K562 (cell line): ENCODE measurements at regions not wholly inside any gene's neighbourhood (a gene's known extent, or its start where the extent isn't known, plus 50 kb on each side); places are given as distances from the start of the nearest gene placed in this dataset.

Source experiments
- CTCF ChIP-seq, 3 experiments: IDR thresholded peaks in 2 of 3; conservative IDR thresholded peaks in 1 of 3; 2 replicates each; pipeline ENCODE4 v1.5.1; 2011 to 2012; ENCODE audit warnings: low read length in 3 of 3, mild to moderate bottlenecking in 3 of 3, control low read depth in 2 of 3, improper control_type of control experiment in 1 of 3, inconsistent platforms in 1 of 3, low read depth in 1 of 3, mixed read lengths in 1 of 3, moderate library complexity in 1 of 3; ENCODE audit not compliant: insufficient read depth in 2 of 3
- DNMT1 ChIP-seq: fragments of 450-650 bp; IDR thresholded peaks from 2 replicates; pipeline ENCODE4 v1.6.1; 2016; ENCODE audit warnings: antibody characterized with exemption, mild to moderate bottlenecking
- EP300 ChIP-seq: IDR thresholded peaks from 2 replicates; pipeline ENCODE4 v1.6.1; 2012; ENCODE audit warnings: low read length, improper control_type of control experiment
- FOS ChIP-seq: IDR thresholded peaks from 3 replicates; pipeline ENCODE4 v1.6.1; 2011; ENCODE audit not compliant: insufficient read length; ENCODE audit errors: extremely low read depth
- IFI16 ChIP-seq: fragments of 250-450 bp; sonication (Bioruptor Pico); IDR thresholded peaks from 2 replicates; pipeline ENCODE4 v2.1.2; 2022; ENCODE audit warnings: mild to moderate bottlenecking, inconsistent platforms
- JUND ChIP-seq, 2 experiments: IDR thresholded peaks; 2 replicates in 1 of 2; 3 replicates in 1 of 2; pipeline ENCODE4 v1.6.1; 2011; ENCODE audit warnings: borderline replicate concordance in 2 of 2, low read depth in 2 of 2, low read length in 2 of 2, improper control_type of control experiment in 1 of 2, missing biosample characterization in 1 of 2, missing genetic modification characterization in 1 of 2, missing genetic modification reagents in 1 of 2
- POLR2AphosphoS5 ChIP-seq: IDR thresholded peaks from 2 replicates; pipeline ENCODE4 v1.6.1; 2011; ENCODE audit warnings: mild to moderate bottlenecking, low read depth, low read length, moderate library complexity; ENCODE audit not compliant: control insufficient read depth, insufficient read depth
- POU5F1 ChIP-seq: fragments of 150-350 bp; IDR thresholded peaks from 2 replicates; pipeline ENCODE4 v1.6.1; 2014; ENCODE audit warnings: borderline replicate concordance, low read length, low read depth, mild to moderate bottlenecking; ENCODE audit not compliant: partially characterized antibody
- SMAD1 ChIP-seq: fragments of 150-350 bp; IDR thresholded peaks from 2 replicates; pipeline ENCODE4 v1.6.1; 2014; ENCODE audit warnings: low read length, low read depth; ENCODE audit not compliant: partially characterized antibody
- YBX1 ChIP-seq: fragments of 450-650 bp; IDR thresholded peaks from 2 replicates; pipeline ENCODE4 v1.7.1; 2016; ENCODE audit warnings: mild to moderate bottlenecking

- TF ChIP-seq JUND (IDR thresholded peaks at IDR 0.05; ENCODE audit: borderline replicate concordance, low read depth, low read length) (no peak), JUND (tag; IDR thresholded peaks at IDR 0.05; ENCODE audit: borderline replicate concordance, low read depth, low read length) (no peak), CTCF (IDR thresholded peaks at IDR 0.05 in 2 of 3, conservative IDR thresholded peaks at IDR 0.05 in 1 of 3; ENCODE audit: insufficient read depth in 2 of 3, low read depth in 1 of 3, low read length in 3 of 3) (no peak), DNMT1 (no peak), EP300 (no peak), FOS (no peak), IFI16 (CRISPR knock-in tag) (no peak), POU5F1 (no peak), YBX1 (no peak), POLR2AphosphoS5 (no peak), SMAD1 (no peak)
Measured at GRCh38 chr12:34386016-34386415, 363.7 kb downstream of the ALG10 start.
